Heart right ventricle (tissue), 16 donors: ENCODE measurements at regions not wholly inside any gene's neighbourhood (a gene's known extent, or its start where the extent isn't known, plus 50 kb on each side); places are given as distances from the start of the nearest gene placed in this dataset.

ENCODE experiments used
- ATAC-seq, 8 donors: fragments of 200-7000 bp; cut with Tn5 transposase; one replicate each; pipeline ENCODE4 v1.9.1; 2020; ENCODE audit warnings: mild to moderate bottlenecking in 8 of 8, moderate library complexity in 8 of 8, moderate number of reproducible peaks in 1 of 8
- DNase-seq, 2 donors: peaks; one replicate each; pipeline ENCODE4 v3.0.0-alpha.2; 2020
- H3K27ac ChIP-seq, 10 donors: fragments of 200-600 bp; sonication (generic) in 2 of 10; one replicate each; pipeline versions ENCODE4 v1.5.0 to v1.8.0; 2020 to 2022; ENCODE audit warnings: mild to moderate bottlenecking in 3 of 10
- H3K27me3 ChIP-seq, 7 donors: fragments of 200-600 bp; one replicate each; pipeline ENCODE4 v1.8.0; 2021 to 2022; ENCODE audit warnings: mild to moderate bottlenecking in 2 of 7
- H3K36me3 ChIP-seq, 9 donors: fragments of 200-600 bp; sonication (generic) in 1 of 9; one replicate each; pipeline versions ENCODE4 v1.5.0 to v1.8.0; 2020 to 2022; ENCODE audit warnings: mild to moderate bottlenecking in 2 of 9
- H3K4me1 ChIP-seq, 9 donors: fragments of 200-600 bp; sonication (generic) in 1 of 9; one replicate each; pipeline versions ENCODE4 v1.5.0 to v1.8.0; 2020 to 2022; ENCODE audit warnings: mild to moderate bottlenecking in 4 of 9
- H3K4me3 ChIP-seq, 10 donors: fragments of 200-600 bp; sonication (generic) in 2 of 10; one replicate each; pipeline versions ENCODE4 v1.5.0 to v1.8.0; 2020 to 2022; ENCODE audit warnings: mild to moderate bottlenecking in 7 of 10, moderate library complexity in 2 of 10
- H3K9me3 ChIP-seq, 11 donors: fragments of 200-600 bp in 10 of 11; sonication (generic) in 2 of 11; one replicate each; pipeline versions ENCODE4 v1.5.0 to v1.8.0; 2013 to 2022; ENCODE audit warnings: mild to moderate bottlenecking in 2 of 11, control low read depth in 1 of 11, moderate library complexity in 1 of 11
- CTCF ChIP-seq, 9 donors: fragments of 200-600 bp; sonication (generic) in 2 of 9; IDR thresholded peaks; one replicate each; pipeline versions ENCODE4 v1.5.0 to v1.8.0; 2021 to 2022; ENCODE audit warnings: antibody characterized with exemption in 9 of 9, mild to moderate bottlenecking in 5 of 9, moderate library complexity in 1 of 9
- WGBS, 2 donors: extraction: QIAGEN DNeasy Blood & Tissue Kit; methylation state at CpG; one replicate each; pipeline ENCODE4 v1.1.7; 2013; ENCODE audit warnings: inconsistent platforms in 1 of 2; 5-methylcytosine and 5-hydroxymethylcytosine counted together
- intact Hi-C, 10 donors: fragments of 100-400 bp; cut with DNase I; formaldehyde crosslinking; loops; one replicate each; pipeline versions ENCODE4 v1.11.1 to v1.14.2; 2022
- donor health status: Arrhythmogenic right ventricular cardiomyopathy.
- donor health status: ischemic (EF 13 %, LVEDD 7.1; RV severe dilation, severe dysfunction).
- donor health status: healthy with polysubstance abuse.
- donor health status: DM: no; HTN: yes; CAD: no.
- donor health status: DM: no; HTN: no; CAD: no.
- donor health status: ischemic (EF 25% LVEDD 6.9; RV normal size, moderate dysfunction).
- donor health status: ischemic (EF 25% LVEDD 5.7; RV mildly dilated, moderate dysfunction).
- donor health status: healthy.
- donor health status: DM: yes; HTN: yes; CAD: no.
- donor health status: Ischemic cardiomyopathy.
- donor health status: ischemic (EF 35%, LVEDD 5.7; RV mildly dilated, moderate dysfunction).
- donor health status: nonischemic (EF 11% LVEDD 7.7; RV severe dilation, severe dysfunction).
- donor health status: DM: yes; HTN: yes; CAD: no.
- donor health status: PGD.
- donor health status: ischemic (EF 29% LVEDD 5.4; RV normal size, mild dysfunction).
- donor health status: nonischemic (EF 23%, LVEDD 6.1; RV moderate dilation, normal function).

DNA sequence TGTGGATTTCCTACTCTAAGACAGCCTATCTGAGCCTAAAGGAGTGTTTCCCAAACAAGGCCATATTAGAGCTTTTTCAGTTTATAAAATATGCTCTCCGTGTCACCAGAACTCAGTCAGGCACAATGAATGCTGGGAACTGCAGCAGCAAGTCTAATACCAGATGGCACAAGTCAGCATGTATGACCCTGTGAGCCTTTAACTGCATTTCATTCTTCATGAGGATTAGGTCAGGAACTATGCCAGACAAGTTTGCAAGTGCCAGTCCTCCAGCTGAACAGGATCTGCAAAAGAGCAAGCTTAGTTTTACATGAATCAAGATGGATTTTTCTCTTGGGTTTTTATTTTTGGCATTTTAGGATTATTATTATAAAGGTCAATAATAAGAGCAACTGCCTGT is 66.7 kb upstream of the SAMD5 start:
- Histone ChIP-seq H3K36me3 (no peaks in the 10 kb centered on the region), H3K4me3 (no peak overlapping the region), H3K4me1 (no peaks in the 10 kb centered on the region), H3K9me3 (no peaks in the 10 kb centered on the region), H3K27ac (no peak overlapping the region), H3K27me3 (peaks cover 0 to 18% (median 6%) of the 10 kb centered on the region in 7 donors)
- peak in 2 of 8 donors; percentile 56 to 61 for ATAC-seq
- TF ChIP-seq CTCF (IDR thresholded peaks at IDR 0.05): no peak
- whole genome bisulfite sequencing, 2 donors: 54 to 67% methylated on average over 1 of the region's 1 CpG
- intact Hi-C loops: no loop called here
- no peak for DNase-seq

GRCh38 chr6:147447835-147448611 is 60.5 kb upstream of the SAMD5 start:
- TF ChIP-seq CTCF (IDR thresholded peaks at IDR 0.05): no peak
- ATAC-seq (no peak), DNase-seq (no peak)
- intact Hi-C loops: no loop called here
- H3K27ac ChIP-seq: no peak overlapping the region
- no peaks in the 10 kb centered on the region for H3K36me3 ChIP-seq
- no peaks in the 10 kb centered on the region for H3K9me3 ChIP-seq
- no peaks in the 10 kb centered on the region for H3K4me1 ChIP-seq
- H3K27me3 ChIP-seq: peaks cover 0 to 22% (median 9%) of the 10 kb centered on the region in 7 donors
- H3K4me3 ChIP-seq: no peak overlapping the region
- WGBS, 2 donors: 30 to 32% methylated on average over 13 of the region's 13 CpGs

DNA sequence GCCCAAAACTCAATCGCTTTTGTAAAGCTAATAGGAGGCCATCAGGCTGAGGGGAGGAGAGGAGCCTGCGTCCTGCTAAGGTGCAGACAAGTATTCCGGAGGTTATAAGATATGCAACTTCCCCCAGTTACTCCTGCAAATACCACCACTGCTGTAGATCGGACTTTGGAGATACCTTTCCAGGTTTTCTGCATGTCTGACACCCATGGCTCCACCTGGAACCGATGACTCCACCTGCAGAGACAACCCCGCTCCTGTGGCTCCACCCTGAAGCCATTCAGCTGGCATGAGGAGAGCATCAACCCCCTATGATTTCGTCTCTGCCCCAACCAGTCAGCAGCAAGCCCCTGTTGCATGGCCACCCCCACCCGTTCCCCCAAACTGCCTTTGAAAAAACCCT is 59.7 kb upstream of the SAMD5 start:
- WGBS, 2 donors: 91 to 94% methylated on average over 8 of the region's 8 CpGs
- Histone ChIP-seq H3K27ac (no peak overlapping the region), H3K9me3 (no peaks in the 10 kb centered on the region), H3K4me1 (no peaks in the 10 kb centered on the region), H3K27me3 (peaks cover 0 to 22% (median 9%) of the 10 kb centered on the region in 7 donors), H3K36me3 (no peaks in the 10 kb centered on the region), H3K4me3 (no peak overlapping the region)
- intact Hi-C loops: no loop called here
- TF ChIP-seq CTCF (IDR thresholded peaks at IDR 0.05): no peak
- DNase-seq: no peak
- no peak for ATAC-seq

DNA sequence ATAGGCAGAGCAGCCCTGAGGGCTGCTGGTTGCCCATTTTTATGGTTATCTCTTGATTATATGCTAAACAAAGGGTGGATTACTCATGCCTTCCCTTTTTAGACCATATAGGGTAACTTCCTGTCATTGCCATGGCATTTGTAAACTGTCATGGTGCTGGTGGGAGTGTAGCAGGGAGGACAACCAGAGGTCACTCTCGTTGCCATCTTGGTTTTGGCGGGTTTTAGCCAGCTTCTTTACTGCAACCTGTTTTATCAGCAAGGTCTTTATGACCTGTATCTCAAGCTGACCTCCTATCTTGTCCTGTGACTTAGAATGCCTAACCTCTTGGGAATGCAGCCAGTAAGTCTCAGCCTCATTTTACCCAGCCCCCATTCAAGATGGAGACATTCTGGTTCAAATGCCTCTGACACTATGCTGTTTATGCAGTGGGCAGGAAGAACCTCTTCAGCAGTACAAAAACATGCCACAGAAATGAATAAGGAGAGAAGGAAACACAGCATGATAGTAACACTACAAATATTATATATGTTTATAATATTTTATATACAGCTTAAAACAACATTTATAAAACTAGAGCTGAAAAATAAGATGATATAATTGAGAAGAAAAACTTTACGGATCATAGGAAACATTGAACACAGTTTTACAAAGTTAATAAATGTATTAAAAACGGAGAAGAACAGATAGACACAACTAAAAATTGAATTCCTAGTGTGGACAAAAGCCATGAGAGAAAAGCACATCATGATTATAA is 58.9 kb upstream of the SAMD5 start:
- ATAC-seq (no peak), DNase-seq (no peak)
- Histone ChIP-seq H3K9me3 (no peaks in the 10 kb centered on the region), H3K36me3 (no peaks in the 10 kb centered on the region), H3K4me3 (no peak overlapping the region), H3K4me1 (no peaks in the 10 kb centered on the region), H3K27me3 (peaks cover 0 to 19% (median 9%) of the 10 kb centered on the region in 7 donors), H3K27ac (no peak overlapping the region)
- no peak for TF ChIP-seq CTCF (IDR thresholded peaks at IDR 0.05)
- intact Hi-C loops: no loop called here
- 87 to 90% methylated on average over 4 of the region's 4 CpGs for WGBS, 2 donors
